ENCODE measurements at regions not wholly inside any gene's neighbourhood (a gene's known extent, or its start where the extent isn't known, plus 50 kb on each side); places are given as distances from the start of the nearest gene placed in this dataset.
"Not testable (repeated sequence)": the region's sequence is repeated elsewhere in the genome, so short reads cannot be mapped to it uniquely, and the experiment has no call there.

DNA sequence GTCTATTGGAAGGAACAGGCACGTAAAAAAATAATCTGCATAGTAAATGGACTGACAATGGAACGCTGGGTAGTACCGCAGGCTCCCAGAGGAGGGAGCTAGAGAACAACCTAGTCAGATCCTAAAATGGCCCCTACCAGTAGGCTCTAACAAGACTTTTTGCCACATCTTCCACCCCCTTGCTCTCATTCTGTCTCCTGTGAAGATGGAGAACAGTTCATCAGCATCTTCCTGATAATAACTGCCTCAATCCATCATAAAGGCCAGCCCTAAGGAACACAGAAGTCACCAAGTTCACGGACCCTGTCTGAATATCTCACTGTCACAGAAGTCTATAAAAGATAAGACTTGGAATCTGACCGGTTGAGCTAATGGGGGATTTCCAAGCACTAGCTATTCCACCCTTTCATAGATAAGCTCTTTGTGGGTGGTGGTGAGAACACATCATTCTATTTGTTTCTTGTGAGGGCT, 133.4 kb downstream of the SLC1A3 start:
- peak; percentile 89 for DNase-seq (ENCODE audit: low spot score)

DNA sequence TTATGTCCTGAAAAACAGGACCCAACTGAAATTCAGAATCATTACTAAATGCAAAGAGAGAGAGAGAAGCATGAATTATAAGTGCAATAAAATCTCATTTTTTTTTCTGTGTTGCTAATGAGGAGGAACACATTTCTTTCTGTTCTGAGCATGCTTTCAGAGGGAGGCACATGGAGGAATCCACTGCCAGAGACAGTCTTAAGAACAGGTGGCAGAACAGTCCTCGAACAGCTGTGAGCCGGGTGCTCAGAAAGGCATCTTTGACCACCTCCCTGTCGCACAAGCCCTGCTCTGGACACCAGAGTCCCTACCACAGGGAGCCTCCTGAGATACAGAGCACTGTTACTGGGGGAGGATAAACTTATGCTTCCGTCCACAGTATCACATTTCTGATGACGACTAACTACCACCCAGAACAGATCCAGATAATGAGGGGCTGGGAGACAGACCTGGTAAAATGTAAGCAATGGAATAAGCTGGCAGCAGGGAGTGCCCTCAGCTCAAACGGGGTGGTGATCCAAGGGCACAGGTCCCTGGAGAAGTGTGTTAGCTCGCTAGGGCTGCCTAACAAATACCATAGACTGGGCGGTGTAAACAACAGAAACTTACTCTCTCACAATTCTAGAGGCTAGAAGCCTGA, 134.0 kb downstream of the SLC1A3 start:
- peak; percentile 59 for DNase-seq (ENCODE audit: low spot score)

- DNase-seq (ENCODE audit: low spot score): no peak
These were observed 134.7 kb downstream of the SLC1A3 start for GRCh38 chr5:36741128-36741527.

- peak; percentile 66 for DNase-seq (ENCODE audit: low spot score)
These were observed 132.4 kb upstream of the NIPBL start for GRCh38 chr5:36743891-36744772.

GRCh38 chr5:36744773-36745589, 131.6 kb upstream of the NIPBL start:
- peak; percentile 47 for DNase-seq (ENCODE audit: low spot score)

GRCh38 chr5:36747794-36748193, 128.8 kb upstream of the NIPBL start:
- DNase-seq (ENCODE audit: low spot score): not testable (repeated sequence)

GRCh38 chr5:36751886-36752285, 124.7 kb upstream of the NIPBL start:
- DNase-seq (ENCODE audit: low spot score): no peak

DNA sequence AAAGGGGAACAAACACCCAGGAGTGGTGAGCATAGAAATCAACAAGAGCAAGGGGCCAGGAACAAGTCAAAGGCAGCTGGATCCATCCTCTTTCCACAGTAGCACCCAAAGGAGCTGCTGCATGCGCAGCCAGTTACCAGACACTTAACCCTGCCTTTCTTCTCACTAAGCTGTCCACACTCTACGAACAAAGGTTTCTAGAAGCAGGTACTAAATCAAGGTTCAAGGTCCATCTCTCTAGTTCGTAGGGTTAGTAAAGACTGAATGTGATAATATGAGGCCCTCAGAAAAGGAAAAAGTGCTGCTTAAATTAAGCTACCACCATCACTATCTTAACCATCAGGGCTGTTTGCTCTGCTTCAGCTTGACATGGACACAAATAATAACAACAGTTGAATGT, 121.2 kb upstream of the NIPBL start:
- no peak for DNase-seq (ENCODE audit: low spot score)

DNA sequence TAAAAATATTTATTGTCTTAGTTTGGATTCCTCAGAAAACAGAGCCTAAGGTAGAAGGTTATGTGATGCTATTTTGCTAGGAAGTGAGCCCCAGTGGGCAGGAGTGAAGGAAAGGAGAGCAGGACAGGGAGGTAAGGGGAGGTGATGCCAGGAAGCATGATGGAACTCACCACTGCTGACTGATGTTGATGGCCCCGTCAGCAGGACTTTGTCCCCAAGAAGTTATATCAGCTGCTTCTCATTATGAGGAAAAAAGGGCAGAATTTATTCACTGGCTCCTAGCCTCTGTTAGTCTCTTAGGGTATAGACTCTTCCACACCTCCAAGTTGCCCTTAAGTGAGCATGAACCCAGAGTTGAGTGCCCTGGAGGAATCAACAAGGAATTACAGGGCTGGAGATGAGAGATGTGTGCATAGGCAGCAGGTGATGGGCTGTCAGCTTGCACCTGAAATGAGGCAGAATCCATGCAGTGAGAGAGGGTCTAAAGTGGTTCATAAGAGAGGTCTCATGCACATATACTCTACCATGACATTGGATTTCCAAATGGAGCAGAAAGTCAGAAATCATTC, 120.6 kb upstream of the NIPBL start:
- DNase-seq (ENCODE audit: low spot score): no peak

DNA sequence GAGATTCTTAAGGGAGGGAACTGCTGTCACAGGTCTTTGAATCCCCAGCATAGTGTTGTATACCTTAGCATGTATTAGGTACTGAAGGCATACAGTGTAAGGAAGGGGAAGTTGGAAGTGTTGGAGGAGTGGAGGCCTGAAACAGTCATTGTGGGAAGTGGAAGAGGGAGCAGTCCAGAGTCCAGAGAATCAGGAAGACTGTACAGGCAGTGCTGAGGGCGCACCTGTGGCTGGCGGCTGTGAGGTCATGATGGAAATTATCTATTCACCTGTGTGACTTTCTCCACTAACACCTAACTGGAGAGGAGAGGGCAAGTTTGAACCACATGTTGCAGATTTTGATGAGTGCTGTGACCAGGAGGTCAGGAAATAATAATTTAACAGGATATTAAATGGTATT, 119.7 kb upstream of the NIPBL start:
- DNase-seq (ENCODE audit: low spot score): no peak

GRCh38 chr5:36759117-36759516, 117.5 kb upstream of the NIPBL start:
- no peak for DNase-seq (ENCODE audit: low spot score)

DNA sequence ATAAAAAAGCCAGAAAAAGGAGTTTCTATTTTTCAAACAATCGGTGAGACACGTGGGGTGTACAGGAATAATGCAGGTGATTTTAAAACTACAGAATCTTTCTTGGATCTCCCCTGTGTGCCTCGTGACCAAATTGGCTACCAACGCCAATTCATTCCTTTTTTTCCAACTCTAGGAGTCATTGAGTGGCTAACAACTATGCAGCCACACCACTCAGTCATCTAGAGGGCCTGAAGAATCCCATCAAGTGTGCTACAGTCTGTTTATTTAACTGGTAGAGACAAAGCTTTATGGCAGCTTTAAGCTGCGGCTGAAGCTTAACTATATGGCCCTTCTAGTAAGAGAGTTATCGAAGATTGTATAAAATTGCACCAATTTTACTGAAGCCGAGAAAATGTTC, 113.1 kb upstream of the NIPBL start:
- DNase-seq (ENCODE audit: low spot score): no peak

- no peak for DNase-seq (ENCODE audit: low spot score)
These were observed 110.7 kb upstream of the NIPBL start for GRCh38 chr5:36765876-36766275.

DNA sequence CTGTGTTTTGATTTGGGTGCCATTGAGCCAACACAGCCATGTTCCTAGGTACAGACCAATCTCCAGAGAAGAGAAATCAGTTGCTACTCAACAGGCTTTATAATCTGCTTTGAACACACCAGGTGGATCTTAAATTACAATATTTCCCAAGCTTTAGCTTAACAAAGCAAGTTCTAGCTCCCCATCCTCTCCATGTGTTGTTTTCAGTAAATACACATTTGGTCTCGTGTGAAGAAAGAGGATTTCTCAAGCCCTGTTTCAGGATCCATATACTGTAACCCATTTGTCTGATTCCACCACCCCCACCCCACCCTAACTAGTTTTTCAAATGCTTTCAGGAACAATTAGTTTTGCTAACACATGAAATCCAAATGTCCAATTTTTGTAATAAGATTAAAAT, 109.6 kb upstream of the NIPBL start:
- no peak for DNase-seq (ENCODE audit: low spot score)

DNA sequence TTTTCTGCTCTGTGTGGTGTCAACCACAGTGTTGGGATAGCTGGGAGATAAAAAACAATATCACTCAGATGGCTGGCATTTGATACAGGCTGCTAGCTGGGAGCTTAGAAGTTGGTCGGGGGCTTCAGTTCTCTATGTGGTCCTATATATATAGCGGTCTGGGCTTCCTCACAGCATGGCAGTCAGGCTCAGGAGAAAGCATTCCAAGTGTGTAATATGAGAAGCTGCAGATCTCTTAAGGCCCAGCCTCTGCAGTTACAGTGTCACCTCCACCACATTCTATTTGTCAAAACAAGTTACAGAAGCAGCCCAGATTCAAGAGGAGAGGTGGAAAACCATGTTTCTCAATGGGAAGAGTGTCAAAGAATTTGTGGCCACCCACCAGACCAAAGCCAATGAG, 108.1 kb upstream of the NIPBL start:
- no peak for DNase-seq (ENCODE audit: low spot score)

GRCh38 chr5:36769129-36769770, 107.3 kb upstream of the NIPBL start:
- DNase-seq (ENCODE audit: low spot score): no peak

DNA sequence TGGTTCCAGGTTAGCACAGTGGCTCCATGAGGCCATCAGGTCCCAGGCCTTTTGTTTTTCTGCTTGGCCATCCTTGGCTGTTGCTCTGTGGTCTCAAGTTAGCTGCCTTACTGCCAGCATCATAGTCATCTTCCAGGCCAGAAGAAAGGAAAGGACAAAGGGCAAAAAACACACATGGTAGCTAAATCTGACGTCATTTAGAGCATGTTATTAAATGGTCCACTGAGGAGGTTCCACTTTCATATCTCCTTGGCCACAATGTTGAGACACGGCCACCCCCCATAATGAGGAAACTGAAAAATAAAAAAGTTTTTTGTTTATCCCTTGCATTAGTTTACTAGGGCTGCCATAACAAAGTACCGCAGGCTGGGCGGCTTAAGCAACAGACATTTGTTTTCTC, 106.4 kb upstream of the NIPBL start:
- no peak for DNase-seq (ENCODE audit: low spot score)

DNA sequence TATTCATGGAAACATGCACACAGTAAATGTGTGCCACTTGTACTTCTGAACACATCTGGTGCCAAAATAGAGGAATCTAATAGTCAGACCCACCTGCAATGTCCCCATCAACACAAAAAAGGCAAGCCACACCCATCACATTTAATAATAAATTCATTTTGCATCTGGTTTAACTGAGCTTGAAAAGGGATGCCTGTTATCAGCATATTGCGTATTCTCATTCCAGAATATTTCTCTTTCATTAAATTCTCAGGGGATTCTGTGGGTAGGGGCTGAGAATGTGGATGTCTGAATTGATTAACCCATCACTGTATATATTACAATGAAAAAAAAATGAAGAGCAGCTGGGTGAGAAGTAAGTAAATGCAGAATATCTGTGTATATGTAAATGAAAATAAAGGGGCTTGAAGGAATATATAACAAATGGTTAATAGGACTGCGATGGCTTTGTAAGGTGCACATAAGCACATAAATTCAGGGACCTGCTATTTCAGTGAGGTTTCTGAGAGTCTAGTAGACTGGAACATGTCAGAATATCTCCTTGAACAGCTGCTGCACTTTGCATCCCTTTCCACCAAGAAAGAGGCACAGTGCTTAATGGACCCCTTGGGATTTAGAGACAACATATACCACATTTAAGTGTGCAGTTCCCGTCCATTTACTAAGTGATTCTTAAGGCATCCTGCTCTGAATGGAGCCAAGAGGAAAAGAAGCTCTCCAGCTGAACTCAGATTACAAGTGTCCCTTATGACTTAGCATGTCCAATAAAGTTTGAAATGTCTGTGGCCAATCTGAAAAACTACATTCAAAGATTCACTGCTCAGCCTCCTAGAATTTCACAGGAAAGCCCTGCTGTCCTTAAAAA, 104.1 kb upstream of the NIPBL start:
- DNase-seq (ENCODE audit: low spot score): no peak

DNA sequence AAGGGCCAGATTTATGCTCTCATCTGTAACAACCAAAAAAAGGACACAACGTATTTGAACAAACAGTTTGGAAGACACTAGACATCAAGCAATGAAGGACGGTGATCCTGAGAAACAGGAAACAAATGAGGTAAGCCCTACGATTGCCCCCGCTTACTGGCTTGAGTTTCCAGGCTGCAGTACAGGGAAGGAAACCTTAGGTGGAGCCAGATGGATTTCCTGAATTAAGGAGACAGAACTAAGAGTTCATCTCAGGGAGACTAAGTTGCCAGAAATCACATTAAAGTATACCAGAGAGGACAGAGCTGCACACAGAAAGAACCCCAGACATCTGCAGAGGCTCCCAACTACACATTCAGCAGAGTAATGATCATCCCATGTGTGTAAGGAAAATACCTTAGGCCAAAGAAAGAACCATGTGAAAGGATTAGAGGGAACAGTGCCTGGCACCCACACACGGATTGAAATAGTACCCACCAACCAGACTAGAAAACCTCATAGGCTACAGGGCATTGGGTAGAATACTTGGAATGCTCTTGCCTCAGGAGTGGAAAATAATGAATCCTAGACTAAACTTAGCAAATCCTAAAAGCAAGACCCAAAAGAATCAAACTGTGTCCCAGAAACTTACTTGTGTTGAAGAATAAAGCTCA, 99.3 kb upstream of the NIPBL start:
- no peak for DNase-seq (ENCODE audit: low spot score)

DNA sequence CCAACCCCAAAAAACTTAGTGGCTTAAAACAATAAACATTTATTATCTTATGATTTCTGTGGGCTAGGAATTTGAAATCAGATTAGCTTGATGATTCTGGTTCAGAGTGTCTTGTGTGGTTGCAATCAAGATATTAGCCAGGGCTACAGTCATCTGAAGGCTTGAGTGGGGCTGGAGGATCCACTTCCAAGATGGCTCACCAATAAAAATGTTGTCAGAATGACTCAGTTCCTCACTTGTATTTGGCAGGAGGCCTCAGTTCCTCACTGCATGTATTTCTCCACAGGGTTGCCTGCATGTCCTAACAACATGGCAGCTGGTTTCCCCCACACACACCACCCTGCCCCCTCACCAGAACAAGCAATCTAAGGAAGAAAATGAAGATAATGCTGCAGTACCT, 98.2 kb upstream of the NIPBL start:
- DNase-seq (ENCODE audit: low spot score): no peak
